Heart left ventricle (tissue), 16 donors: ENCODE measurements at regions not wholly inside any gene's neighbourhood (a gene's known extent, or its start where the extent isn't known, plus 50 kb on each side); places are given as distances from the start of the nearest gene placed in this dataset.

ENCODE experiments used
- ATAC-seq, 4 donors: fragments of 200-7000 bp; cut with Tn5 transposase; one replicate each; pipeline ENCODE4 v1.9.1; 2020 to 2022; ENCODE audit warnings: moderate library complexity in 4 of 4, mild to moderate bottlenecking in 3 of 4, moderate number of reproducible peaks in 1 of 4
- DNase-seq, 5 donors: peaks; one replicate each; pipeline ENCODE4 v3.0.0-alpha.2; 2020
- H3K27ac ChIP-seq, 12 donors: fragments of 200-600 bp; sonication (generic) in 4 of 12; one replicate each; pipeline versions ENCODE4 v1.5.0 to v1.8.0; 2016 to 2022; ENCODE audit warnings: mild to moderate bottlenecking in 2 of 12
- H3K27me3 ChIP-seq, 9 donors: fragments of 200-600 bp; sonication (generic) in 2 of 9; one replicate each; pipeline versions ENCODE4 v1.5.1 to v1.8.0; 2016 to 2022; ENCODE audit warnings: mild to moderate bottlenecking in 3 of 9
- H3K36me3 ChIP-seq, 9 donors: fragments of 200-600 bp; sonication (generic) in 2 of 9; one replicate each; pipeline versions ENCODE4 v1.5.0 to v1.8.0; 2018 to 2022; ENCODE audit warnings: mild to moderate bottlenecking in 2 of 9
- H3K4me1 ChIP-seq, 12 donors: fragments of 200-600 bp; sonication (generic) in 4 of 12; one replicate each; pipeline versions ENCODE4 v1.5.0 to v1.8.0; 2016 to 2022; ENCODE audit warnings: mild to moderate bottlenecking in 3 of 12
- H3K4me3 ChIP-seq, 12 donors: fragments of 200-600 bp; sonication (generic) in 4 of 12; one replicate each; pipeline versions ENCODE4 v1.5.0 to v1.8.0; 2017 to 2022; ENCODE audit warnings: mild to moderate bottlenecking in 9 of 12, moderate library complexity in 4 of 12
- H3K9me3 ChIP-seq, 12 donors: fragments of 200-600 bp; sonication (generic) in 4 of 12; one replicate each; pipeline versions ENCODE4 v1.5.0 to v1.8.0; 2016 to 2022; ENCODE audit warnings: mild to moderate bottlenecking in 1 of 12
- CTCF ChIP-seq, 12 donors: fragments of 200-600 bp; sonication (generic) in 4 of 12; IDR thresholded peaks; one replicate each; pipeline versions ENCODE4 v1.5.0 to v1.8.0; 2018 to 2022; ENCODE audit warnings: antibody characterized with exemption in 12 of 12, mild to moderate bottlenecking in 5 of 12
- POLR2A ChIP-seq, 2 donors: fragments of 450-650 bp; IDR thresholded peaks; one replicate each; pipeline ENCODE4 v1.6.1; 2017; ENCODE audit warnings: antibody characterized with exemption in 2 of 2, mild to moderate bottlenecking in 2 of 2, moderate library complexity in 2 of 2
- WGBS, 4 donors: extraction: QIAGEN DNeasy Blood & Tissue Kit in 2 of 4; methylation state at CpG; one replicate each; pipeline versions ENCODE4 v1.1.5 to v1.1.7; 2013 to 2018; 5-methylcytosine and 5-hydroxymethylcytosine counted together
- intact Hi-C, 10 donors: fragments of 100-400 bp; cut with DNase I; formaldehyde crosslinking; loops; one replicate each; pipeline versions ENCODE4 v1.11.1 to v1.14.2; 2022
- donor health status: ischemic (EF 13 %, LVEDD 7.1; RV severe dilation, severe dysfunction).
- donor health status: healthy with polysubstance abuse.
- donor health status: DM: no; HTN: yes; CAD: no.
- donor health status: DM: no; HTN: no; CAD: no.
- donor health status: ischemic (EF 25% LVEDD 6.9; RV normal size, moderate dysfunction).
- donor health status: ischemic (EF 25% LVEDD 5.7; RV mildly dilated, moderate dysfunction).
- donor health status: healthy.
- donor health status: DM: yes; HTN: yes; CAD: no.
- donor health status: ischemic (EF 35%, LVEDD 5.7; RV mildly dilated, moderate dysfunction).
- donor health status: nonischemic (EF 11% LVEDD 7.7; RV severe dilation, severe dysfunction).
- donor health status: DM: yes; HTN: yes; CAD: no.
- donor health status: PGD.
- donor health status: ischemic (EF 29% LVEDD 5.4; RV normal size, mild dysfunction).
- donor health status: nonischemic (EF 23%, LVEDD 6.1; RV moderate dilation, normal function).

DNA sequence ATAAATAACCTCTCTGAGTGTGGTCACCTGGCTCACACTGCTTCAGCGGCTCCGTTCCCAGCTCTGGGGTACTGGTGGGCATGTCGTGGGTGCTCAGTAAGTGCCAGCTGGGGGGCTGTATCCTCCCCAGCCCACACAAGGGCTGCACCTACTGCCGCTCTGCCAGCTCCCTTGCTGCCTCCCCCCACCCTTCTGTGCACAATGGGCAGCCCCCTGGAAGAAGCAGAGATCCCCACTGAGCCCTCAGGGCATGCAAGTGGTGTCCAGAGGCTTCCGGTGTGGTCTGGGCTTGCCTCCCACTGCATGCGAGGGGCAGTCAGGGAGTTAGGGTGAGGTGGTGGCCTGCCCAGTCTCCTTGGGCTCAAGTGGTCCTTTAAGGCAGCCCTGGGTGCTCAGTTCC, 58.3 kb upstream of the TRPM1 start:
- Histone ChIP-seq H3K36me3 (no peaks in the 10 kb centered on the region), H3K4me3 (no peak overlapping the region), H3K9me3 (no peaks in the 10 kb centered on the region), H3K27me3 (no peaks in the 10 kb centered on the region), H3K27ac (peak overlapping the region in 1 of 12 donors; percentile 20), H3K4me1 (peaks cover 0 to 9% (median 0%) of the 10 kb centered on the region in 12 donors)
- WGBS, 4 donors: 79 to 92% (median 88%) methylated on average over 2 to 6 of the region's 6 CpGs
- intact Hi-C loops: no loop called here
- TF ChIP-seq POLR2A (IDR thresholded peaks at IDR 0.05) (no peak), CTCF (IDR thresholded peaks at IDR 0.05) (no peak)
- ATAC-seq (peak in 2 of 4 donors; percentile 5 to 19), DNase-seq (no peak)

DNA sequence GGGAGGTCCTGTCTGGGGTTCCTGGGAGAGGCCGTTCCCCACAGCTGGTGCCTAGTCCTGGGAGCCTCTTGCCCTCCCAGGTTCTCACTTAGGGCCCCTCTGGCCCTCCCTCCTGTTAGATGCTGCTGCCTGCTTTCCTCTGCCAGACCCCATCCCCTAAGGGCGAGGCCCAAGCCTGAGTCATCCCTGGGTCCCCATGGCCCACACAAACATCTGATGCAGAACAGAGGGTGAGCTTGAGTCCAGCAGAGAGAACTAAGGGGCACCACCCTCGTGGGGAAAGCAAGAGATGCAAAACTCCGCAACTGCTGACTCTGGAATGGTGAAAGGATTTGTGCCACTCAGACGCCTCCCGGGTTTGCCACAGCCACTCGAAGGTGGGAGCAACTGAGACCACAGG, 58.8 kb upstream of the TRPM1 start:
- ATAC-seq: no peak

GRCh38 chr15:31160740-31161495, 59.4 kb upstream of the TRPM1 start:
- Histone ChIP-seq H3K36me3 (no peaks in the 10 kb centered on the region), H3K4me3 (no peak overlapping the region), H3K27ac (no peak overlapping the region), H3K4me1 (peaks cover 0 to 9% (median 0%) of the 10 kb centered on the region in 12 donors), H3K27me3 (no peaks in the 10 kb centered on the region), H3K9me3 (no peaks in the 10 kb centered on the region)
- intact Hi-C loops: no loop called here
- DNase-seq: no peak
- WGBS, 4 donors: 92 to 95% (median 92%) methylated on average over 18 to 25 of the region's 25 CpGs
- no peak for TF ChIP-seq CTCF (IDR thresholded peaks at IDR 0.05)
- TF ChIP-seq POLR2A (IDR thresholded peaks at IDR 0.05): no peak
- no peak for ATAC-seq

More for the DNA sequence above, 58.8 kb upstream of the TRPM1 start:
- DNase-seq: no peak
- TF ChIP-seq CTCF (IDR thresholded peaks at IDR 0.05) (no peak), POLR2A (IDR thresholded peaks at IDR 0.05) (no peak)
- no peaks in the 10 kb centered on the region for H3K27me3 ChIP-seq
- no peaks in the 10 kb centered on the region for H3K9me3 ChIP-seq
- intact Hi-C loops: no loop called here
- 86 to 91% (median 88%) methylated on average over 6 to 7 of the region's 7 CpGs for WGBS, 4 donors
- H3K4me1 ChIP-seq: peaks cover 0 to 9% (median 0%) of the 10 kb centered on the region in 12 donors
- H3K36me3 ChIP-seq: no peaks in the 10 kb centered on the region
- peak overlapping the region in 1 of 12 donors; percentile 20 for H3K27ac ChIP-seq
- no peak overlapping the region for H3K4me3 ChIP-seq

GRCh38 chr15:31161951-31162350, 60.4 kb upstream of the TRPM1 start:
- peaks cover 0 to 9% (median 0%) of the 10 kb centered on the region in 12 donors for H3K4me1 ChIP-seq
- TF ChIP-seq CTCF (IDR thresholded peaks at IDR 0.05) (no peak), POLR2A (IDR thresholded peaks at IDR 0.05) (no peak)
- no peaks in the 10 kb centered on the region for H3K27me3 ChIP-seq
- no peaks in the 10 kb centered on the region for H3K9me3 ChIP-seq
- no peak overlapping the region for H3K4me3 ChIP-seq
- no peak overlapping the region for H3K27ac ChIP-seq
- intact Hi-C loops: no loop called here
- DNase-seq (no peak), ATAC-seq (no peak)
- no peaks in the 10 kb centered on the region for H3K36me3 ChIP-seq
- WGBS, 4 donors: 85 to 90% (median 88%) methylated on average over 7 of the region's 7 CpGs
